ENCODE measurements at regions not wholly inside any gene's neighbourhood (a gene's known extent, or its start where the extent isn't known, plus 50 kb on each side); places are given as distances from the start of the nearest gene placed in this dataset.

- no peak for DNase-seq (ENCODE audit: low read depth)
- no peaks in the 10 kb centered on the region for H3K27me3 ChIP-seq (ENCODE audit: control insufficient read depth, insufficient read depth, low read length)
- no peak for TF ChIP-seq CTCF (IDR thresholded peaks at IDR 0.05; ENCODE audit: insufficient read depth, low read length, poor library complexity, severe bottlenecking)
- H3K36me3 ChIP-seq (ENCODE audit: control insufficient read depth, insufficient read depth, low read length), result no peaks in the 10 kb centered on the region
- no peak overlapping the region for H3K4me3 ChIP-seq (ENCODE audit: low read depth, low read length)
Observed at GRCh38 chr5:36787365-36788093, 89.0 kb upstream of the NIPBL start.

- no peak overlapping the region for H3K4me3 ChIP-seq (ENCODE audit: low read depth, low read length)
- H3K27me3 ChIP-seq (ENCODE audit: control insufficient read depth, insufficient read depth, low read length), result no peaks in the 10 kb centered on the region
- no peak for TF ChIP-seq CTCF (IDR thresholded peaks at IDR 0.05; ENCODE audit: insufficient read depth, low read length, poor library complexity, severe bottlenecking)
- no peaks in the 10 kb centered on the region for H3K36me3 ChIP-seq (ENCODE audit: control insufficient read depth, insufficient read depth, low read length)
- DNase-seq (ENCODE audit: low read depth), result no peak
Observed at GRCh38 chr5:36790847-36791246, 85.7 kb upstream of the NIPBL start.

- H3K36me3 ChIP-seq (ENCODE audit: control insufficient read depth, insufficient read depth, low read length), result no peaks in the 10 kb centered on the region
- TF ChIP-seq CTCF (IDR thresholded peaks at IDR 0.05; ENCODE audit: insufficient read depth, low read length, poor library complexity, severe bottlenecking), result no peak
- DNase-seq (ENCODE audit: low read depth), result no peak
- H3K4me3 ChIP-seq (ENCODE audit: low read depth, low read length), result no peak overlapping the region
- no peaks in the 10 kb centered on the region for H3K27me3 ChIP-seq (ENCODE audit: control insufficient read depth, insufficient read depth, low read length)
Observed at GRCh38 chr5:36792560-36793180, 83.9 kb upstream of the NIPBL start.

- no peak for TF ChIP-seq CTCF (IDR thresholded peaks at IDR 0.05; ENCODE audit: insufficient read depth, low read length, poor library complexity, severe bottlenecking)
- no peak overlapping the region for H3K4me3 ChIP-seq (ENCODE audit: low read depth, low read length)
- no peaks in the 10 kb centered on the region for H3K27me3 ChIP-seq (ENCODE audit: control insufficient read depth, insufficient read depth, low read length)
- DNase-seq (ENCODE audit: low read depth), result no peak
- no peaks in the 10 kb centered on the region for H3K36me3 ChIP-seq (ENCODE audit: control insufficient read depth, insufficient read depth, low read length)
Observed at GRCh38 chr5:36795366-36795765, 81.2 kb upstream of the NIPBL start.

GRCh38 chr5:36796155-36796554, 80.4 kb upstream of the NIPBL start:
- H3K4me3 ChIP-seq (ENCODE audit: low read depth, low read length), result no peak overlapping the region
- DNase-seq (ENCODE audit: low read depth), result no peak
- H3K27me3 ChIP-seq (ENCODE audit: control insufficient read depth, insufficient read depth, low read length), result no peaks in the 10 kb centered on the region
- TF ChIP-seq CTCF (IDR thresholded peaks at IDR 0.05; ENCODE audit: insufficient read depth, low read length, poor library complexity, severe bottlenecking), result no peak
- H3K36me3 ChIP-seq (ENCODE audit: control insufficient read depth, insufficient read depth, low read length), result no peaks in the 10 kb centered on the region

GRCh38 chr5:36801523-36801922, 75.0 kb upstream of the NIPBL start:
- no peak for DNase-seq (ENCODE audit: low read depth)
- TF ChIP-seq CTCF (IDR thresholded peaks at IDR 0.05; ENCODE audit: insufficient read depth, low read length, poor library complexity, severe bottlenecking), result no peak
- H3K4me3 ChIP-seq (ENCODE audit: low read depth, low read length), result no peak overlapping the region
- no peaks in the 10 kb centered on the region for H3K27me3 ChIP-seq (ENCODE audit: control insufficient read depth, insufficient read depth, low read length)
- H3K36me3 ChIP-seq (ENCODE audit: control insufficient read depth, insufficient read depth, low read length), result no peaks in the 10 kb centered on the region

All from kidney epithelial cell (primary cell).